Fibroblast of lung (primary cell): ENCODE measurements at regions not wholly inside any gene's neighbourhood (a gene's known extent, or its start where the extent isn't known, plus 50 kb on each side); places are given as distances from the start of the nearest gene placed in this dataset.

Experiments
- DNase-seq, 2 donors: peaks; one replicate each; pipeline versions ENCODE4 v3.0.0 to v3.0.0-alpha.2; 2010; ENCODE audit warnings: low read depth in 2 of 2
- H2AFZ ChIP-seq: 2 replicates; pipeline ENCODE4 v1.5.1; 2012; ENCODE audit warnings: low read length, control low read depth, inconsistent platforms
- H3K27ac ChIP-seq: 2 replicates; pipeline ENCODE4 v1.5.1; 2011; ENCODE audit warnings: low read length, control low read depth; ENCODE audit not compliant: insufficient read depth
- H3K27me3 ChIP-seq: 2 replicates; pipeline ENCODE4 v1.5.1; 2011; ENCODE audit warnings: mild to moderate bottlenecking, low read length; ENCODE audit not compliant: control insufficient read depth, insufficient read depth
- H3K36me3 ChIP-seq: 2 replicates; pipeline ENCODE4 v1.5.1; 2011; ENCODE audit warnings: low read length; ENCODE audit not compliant: control insufficient read depth, insufficient read depth
- H3K4me1 ChIP-seq: 2 replicates; pipeline ENCODE4 v1.5.1; 2011; ENCODE audit warnings: low read length; ENCODE audit not compliant: control insufficient read depth, insufficient read depth; ENCODE audit errors: extremely low read depth
- H3K4me2 ChIP-seq: 2 replicates; pipeline ENCODE4 v1.5.1; 2011; ENCODE audit warnings: low read length, control low read depth; ENCODE audit not compliant: insufficient read depth; ENCODE audit errors: extremely low read depth
- H3K4me3 ChIP-seq, 4 experiments: fragments of 200-600 bp in 1 of 4; sonication (generic) in 1 of 4; replicated peaks in 1 of 4; 2 replicates each; pipeline ENCODE4 v1.5.1; 2011 to 2016; ENCODE audit warnings: low read length in 4 of 4, low read depth in 3 of 4, mild to moderate bottlenecking in 3 of 4, control low read depth in 2 of 4, inconsistent platforms in 1 of 4, mixed read lengths in 1 of 4; ENCODE audit not compliant: insufficient read depth in 1 of 4; ENCODE audit errors: control extremely low read depth in 1 of 4
- H3K79me2 ChIP-seq: 2 replicates; pipeline ENCODE4 v1.5.1; 2012; ENCODE audit warnings: mild to moderate bottlenecking, low read length, inconsistent platforms; ENCODE audit not compliant: control insufficient read depth, insufficient read depth
- H3K9ac ChIP-seq: 2 replicates; pipeline ENCODE4 v1.5.1; 2011; ENCODE audit warnings: mild to moderate bottlenecking, low read length, control low read depth; ENCODE audit not compliant: insufficient read depth
- H3K9me3 ChIP-seq: 2 replicates; pipeline ENCODE4 v1.5.1; 2012; ENCODE audit warnings: low read depth, low read length; ENCODE audit not compliant: control insufficient read depth, insufficient read depth
- H4K20me1 ChIP-seq: 2 replicates; pipeline ENCODE4 v1.5.1; 2011; ENCODE audit warnings: low read length; ENCODE audit not compliant: control insufficient read depth, insufficient read depth; ENCODE audit errors: extremely low read depth
- EZH2 ChIP-seq: IDR thresholded peaks from 2 replicates; pipeline ENCODE4 v1.5.1; 2012; ENCODE audit warnings: low read length, control low read depth, mild to moderate bottlenecking; ENCODE audit errors: missing control alignments
- TF ChIP-seq, protein P1 (sequence below), 2 donors: IDR thresholded peaks in 1 of 2; conservative IDR thresholded peaks in 1 of 2; 1 replicate in 1 of 2; 2 replicates in 1 of 2; pipeline ENCODE4 v1.5.1; 2011 to 2012; ENCODE audit warnings: low read length in 2 of 2, control low read depth in 1 of 2, inconsistent platforms in 1 of 2, low read depth in 1 of 2, mild to moderate bottlenecking in 1 of 2

DNA sequence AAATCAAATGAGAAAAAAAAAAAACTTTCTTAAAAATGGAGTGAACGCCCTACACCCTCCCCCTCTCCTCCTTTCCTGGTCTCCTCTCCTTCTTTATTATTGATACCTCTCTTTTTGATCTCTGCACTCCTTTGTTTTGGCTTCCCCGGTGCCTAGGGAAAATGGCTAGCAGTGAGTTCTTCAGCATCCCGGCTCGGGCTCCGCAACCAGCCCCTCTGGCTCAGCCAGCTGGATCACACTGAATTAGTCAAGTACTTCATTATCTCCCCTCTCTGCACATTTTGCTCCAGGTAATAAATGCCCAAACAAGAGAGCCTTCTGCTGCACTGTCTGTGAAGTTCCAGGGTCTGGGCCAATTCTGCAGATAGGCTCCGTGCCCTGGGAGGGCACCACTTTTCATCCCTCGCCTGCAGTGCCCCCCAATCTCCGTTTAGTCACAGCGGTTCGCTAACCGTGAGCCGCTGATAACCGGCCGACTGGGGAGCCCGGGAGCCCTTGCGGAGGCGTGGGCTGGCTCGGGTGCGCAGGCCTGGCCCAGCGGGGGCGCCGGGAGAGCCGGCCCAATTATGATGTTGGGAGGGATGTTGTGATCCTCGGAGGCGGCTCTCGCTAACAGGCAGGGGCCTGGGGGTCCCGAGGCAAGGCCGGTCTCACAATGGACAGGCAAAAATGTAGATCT is 301.9 kb downstream of the TFAP2A start:
- DNase-seq, result no peak
- H3K4me2 ChIP-seq, result no peak overlapping the region
- H3K36me3 ChIP-seq, result no peaks in the 10 kb centered on the region
- no peak overlapping the region for H3K27ac ChIP-seq
- H3K4me1 ChIP-seq, result no peaks in the 10 kb centered on the region
- H3K4me3 ChIP-seq, result no peak overlapping the region
- no peak overlapping the region for H3K9ac ChIP-seq
- no peak for TF ChIP-seq EZH2
- TF ChIP-seq, protein P1, sequence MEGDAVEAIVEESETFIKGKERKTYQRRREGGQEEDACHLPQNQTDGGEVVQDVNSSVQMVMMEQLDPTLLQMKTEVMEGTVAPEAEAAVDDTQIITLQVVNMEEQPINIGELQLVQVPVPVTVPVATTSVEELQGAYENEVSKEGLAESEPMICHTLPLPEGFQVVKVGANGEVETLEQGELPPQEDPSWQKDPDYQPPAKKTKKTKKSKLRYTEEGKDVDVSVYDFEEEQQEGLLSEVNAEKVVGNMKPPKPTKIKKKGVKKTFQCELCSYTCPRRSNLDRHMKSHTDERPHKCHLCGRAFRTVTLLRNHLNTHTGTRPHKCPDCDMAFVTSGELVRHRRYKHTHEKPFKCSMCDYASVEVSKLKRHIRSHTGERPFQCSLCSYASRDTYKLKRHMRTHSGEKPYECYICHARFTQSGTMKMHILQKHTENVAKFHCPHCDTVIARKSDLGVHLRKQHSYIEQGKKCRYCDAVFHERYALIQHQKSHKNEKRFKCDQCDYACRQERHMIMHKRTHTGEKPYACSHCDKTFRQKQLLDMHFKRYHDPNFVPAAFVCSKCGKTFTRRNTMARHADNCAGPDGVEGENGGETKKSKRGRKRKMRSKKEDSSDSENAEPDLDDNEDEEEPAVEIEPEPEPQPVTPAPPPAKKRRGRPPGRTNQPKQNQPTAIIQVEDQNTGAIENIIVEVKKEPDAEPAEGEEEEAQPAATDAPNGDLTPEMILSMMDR (conservative IDR thresholded peaks at IDR 0.05 in 1 of 2, IDR thresholded peaks at IDR 0.05 in 1 of 2; ENCODE audit: low read depth in 1 of 2, low read length in 2 of 2), result no peak
- H3K9me3 ChIP-seq, result no peaks in the 10 kb centered on the region
- no peak overlapping the region for H2AFZ ChIP-seq
- H3K79me2 ChIP-seq, result no peaks in the 10 kb centered on the region
- H4K20me1 ChIP-seq, result no peaks in the 10 kb centered on the region
- H3K27me3 ChIP-seq, result no peaks in the 10 kb centered on the region

- H3K9ac ChIP-seq, result no peak overlapping the region
- H3K4me3 ChIP-seq, result no peak overlapping the region
- no peaks in the 10 kb centered on the region for H3K36me3 ChIP-seq
- H4K20me1 ChIP-seq, result no peaks in the 10 kb centered on the region
- no peaks in the 10 kb centered on the region for H3K27me3 ChIP-seq
- no peaks in the 10 kb centered on the region for H3K4me1 ChIP-seq
- no peak overlapping the region for H3K4me2 ChIP-seq
- no peak overlapping the region for H2AFZ ChIP-seq
- H3K9me3 ChIP-seq, result no peaks in the 10 kb centered on the region
- no peaks in the 10 kb centered on the region for H3K79me2 ChIP-seq
- DNase-seq, result no peak
- TF ChIP-seq EZH2, result no peak
- TF ChIP-seq, protein P1 (conservative IDR thresholded peaks at IDR 0.05 in 1 of 2, IDR thresholded peaks at IDR 0.05 in 1 of 2; ENCODE audit: low read depth in 1 of 2, low read length in 2 of 2), result no peak
- no peak overlapping the region for H3K27ac ChIP-seq
Measured at GRCh38 chr6:10111975-10112374, 302.9 kb downstream of the TFAP2A start.

GRCh38 chr6:10101551-10102252 is 313.2 kb downstream of the TFAP2A start:
- Histone ChIP-seq H3K36me3 (no peaks in the 10 kb centered on the region), H3K9ac (no peak overlapping the region), H3K9me3 (no peaks in the 10 kb centered on the region), H3K4me2 (no peak overlapping the region), H3K27ac (no peak overlapping the region), H2AFZ (no peak overlapping the region), H4K20me1 (no peaks in the 10 kb centered on the region), H3K4me3 (no peak overlapping the region), H3K4me1 (no peaks in the 10 kb centered on the region), H3K79me2 (no peaks in the 10 kb centered on the region), H3K27me3 (no peaks in the 10 kb centered on the region)
- no peak for TF ChIP-seq EZH2
- TF ChIP-seq, protein P1 (conservative IDR thresholded peaks at IDR 0.05 in 1 of 2, IDR thresholded peaks at IDR 0.05 in 1 of 2; ENCODE audit: low read depth in 1 of 2, low read length in 2 of 2), result no peak
- DNase-seq, result peak in 1 of 2 donors; percentile 10
